Activated CD8-positive, alpha-beta memory T cell treated with anti-CD3 and anti-CD28 coated beads for 1 hour (primary cell): ENCODE measurements at regions not wholly inside any gene's neighbourhood (a gene's known extent, or its start where the extent isn't known, plus 50 kb on each side); places are given as distances from the start of the nearest gene placed in this dataset.
"Not testable (repeated sequence)": the region's sequence is repeated elsewhere in the genome, so short reads cannot be mapped to it uniquely, and the experiment has no call there.

Experiments
- DNase-seq, 2 donors: peaks; one replicate each; pipeline ENCODE4 v3.0.0-alpha.2; 2020; ENCODE audit warnings: low read depth in 1 of 2; ENCODE audit errors: extremely low read depth in 1 of 2

DNA sequence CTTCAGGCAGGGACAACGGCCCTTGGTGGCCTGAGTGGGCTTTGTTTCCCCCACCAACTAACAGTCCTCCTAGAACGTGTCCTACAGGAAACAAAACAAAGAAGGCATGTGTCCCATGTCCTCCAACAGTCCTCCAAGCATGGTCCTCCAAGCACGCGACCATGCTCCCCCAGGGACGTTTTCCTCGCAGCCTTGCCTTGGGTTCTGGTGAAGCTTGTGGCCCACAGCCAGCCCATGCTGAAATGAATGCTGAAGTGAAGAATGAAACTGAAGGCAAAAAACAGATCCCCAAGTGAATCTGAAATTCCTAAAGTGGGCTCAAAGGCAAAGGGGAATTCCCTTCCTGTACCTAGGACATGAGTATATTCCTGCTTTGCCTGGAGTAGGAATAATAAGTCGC is 176.6 kb downstream of the JCAD start:
- DNase-seq, result no peak

GRCh38 chr10:29881811-29882210 is 177.6 kb downstream of the JCAD start:
- DNase-seq, result no peak

DNA sequence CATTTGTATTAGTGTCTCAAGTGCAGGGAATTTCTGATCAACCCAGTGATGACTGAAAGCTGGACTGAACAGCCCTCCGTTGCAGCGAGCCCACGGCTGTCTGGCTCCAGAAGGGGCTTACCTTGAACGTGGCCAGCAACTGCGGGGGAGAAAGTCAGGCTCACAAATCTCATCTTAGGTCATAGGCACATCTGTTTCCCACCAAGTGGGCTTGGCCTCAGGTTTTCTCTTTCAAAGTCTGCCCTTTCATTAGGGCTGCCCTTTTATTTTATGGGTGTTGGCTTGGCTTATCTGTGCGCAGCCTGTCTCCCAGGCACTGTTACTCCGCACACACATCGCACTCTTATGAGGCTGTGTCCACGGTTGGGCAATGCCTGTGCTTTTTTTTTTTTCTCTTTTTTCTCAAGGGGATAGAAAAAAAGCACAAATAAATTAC is 178.0 kb downstream of the JCAD start:
- DNase-seq, result no peak

DNA sequence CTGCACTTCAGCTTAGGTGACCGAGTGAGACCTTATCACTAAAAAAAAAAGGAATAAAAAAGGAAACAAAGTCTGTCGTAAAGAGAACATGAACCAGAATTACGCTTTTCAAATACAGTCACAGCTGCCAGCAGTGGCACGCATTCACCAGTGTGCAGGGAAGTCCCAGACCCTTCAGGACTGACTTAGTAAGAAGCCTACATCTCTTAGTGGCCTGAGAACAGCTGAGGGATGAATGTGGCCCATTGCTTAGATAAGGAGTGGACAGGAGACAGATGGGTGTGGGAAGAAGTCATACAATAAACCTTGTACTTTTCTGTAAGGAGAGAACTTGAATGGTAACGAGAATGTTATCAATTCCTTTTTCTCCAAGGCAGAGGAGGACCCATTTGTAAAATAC is 178.5 kb downstream of the JCAD start:
- no peak for DNase-seq

DNA sequence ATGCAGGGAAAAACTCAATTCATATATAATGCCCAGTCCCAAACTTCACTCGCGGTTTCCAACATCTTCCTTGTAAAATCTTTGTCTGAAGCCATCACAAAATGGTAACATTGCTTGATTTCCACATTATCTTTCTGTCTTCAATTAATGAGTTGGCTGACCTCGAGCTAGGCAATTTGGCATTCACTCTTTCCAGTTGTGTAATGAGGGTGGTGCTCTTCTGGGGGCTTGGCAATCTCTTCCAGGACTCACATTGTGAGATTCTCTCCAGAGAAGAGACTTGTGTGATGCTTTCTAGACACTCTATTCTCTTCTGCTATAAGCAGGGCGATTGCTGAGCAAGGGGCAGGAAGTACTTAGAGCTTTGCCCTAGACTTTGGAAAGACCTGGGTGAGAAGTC is 179.5 kb downstream of the JCAD start:
- DNase-seq, result no peak

DNA sequence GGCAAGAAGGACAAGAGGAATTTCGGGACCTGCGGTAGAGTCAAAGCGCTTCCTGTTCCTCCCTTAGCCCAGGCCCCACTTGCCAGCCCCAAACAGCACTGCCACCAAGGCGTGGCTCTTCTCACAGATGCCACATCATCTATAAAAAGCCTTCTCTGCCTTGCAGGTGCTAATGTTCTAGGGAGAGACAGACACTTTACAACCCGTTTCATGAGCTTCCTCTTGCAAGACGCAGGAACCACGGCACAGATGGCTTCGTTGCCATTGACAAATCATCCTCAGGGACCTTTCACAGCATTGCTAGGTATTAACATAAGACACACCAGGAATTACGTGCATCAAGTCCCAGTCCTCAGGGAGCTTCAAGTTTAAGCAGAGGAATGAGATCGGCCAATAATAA is 180.9 kb downstream of the JCAD start:
- no peak for DNase-seq

DNA sequence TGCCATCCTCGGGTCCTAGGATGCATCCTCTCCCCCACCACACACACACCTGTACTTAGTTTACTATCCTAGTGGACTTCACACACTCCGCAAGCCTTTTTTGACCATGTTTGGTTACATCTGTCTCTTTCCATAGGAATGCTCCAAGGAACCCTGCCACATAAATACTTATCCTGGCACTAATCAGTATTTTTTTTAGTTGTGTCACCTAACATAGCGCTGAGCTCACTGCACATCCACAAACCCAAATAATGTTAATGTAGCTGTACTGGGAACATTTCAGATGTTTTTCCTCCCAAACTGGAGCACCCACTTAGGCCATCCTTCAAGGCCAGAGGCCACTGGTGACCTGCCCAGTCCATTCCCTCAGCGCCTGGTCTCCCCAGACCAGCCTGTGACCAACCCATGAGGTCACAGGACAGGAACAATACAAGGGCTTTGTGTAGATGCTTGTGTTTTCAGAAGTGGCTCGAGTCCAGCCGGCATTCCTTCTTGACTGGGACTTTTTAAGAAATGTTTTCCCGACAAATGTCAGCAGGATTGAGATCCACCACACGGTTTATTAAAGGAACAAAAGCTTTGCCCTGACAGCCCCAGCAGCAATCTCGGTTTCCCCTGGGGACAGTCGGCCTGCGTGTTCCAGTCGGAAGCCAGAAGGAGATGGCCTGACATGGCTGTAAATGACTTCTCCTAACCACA is 181.4 kb downstream of the JCAD start:
- DNase-seq, result no peak

DNA sequence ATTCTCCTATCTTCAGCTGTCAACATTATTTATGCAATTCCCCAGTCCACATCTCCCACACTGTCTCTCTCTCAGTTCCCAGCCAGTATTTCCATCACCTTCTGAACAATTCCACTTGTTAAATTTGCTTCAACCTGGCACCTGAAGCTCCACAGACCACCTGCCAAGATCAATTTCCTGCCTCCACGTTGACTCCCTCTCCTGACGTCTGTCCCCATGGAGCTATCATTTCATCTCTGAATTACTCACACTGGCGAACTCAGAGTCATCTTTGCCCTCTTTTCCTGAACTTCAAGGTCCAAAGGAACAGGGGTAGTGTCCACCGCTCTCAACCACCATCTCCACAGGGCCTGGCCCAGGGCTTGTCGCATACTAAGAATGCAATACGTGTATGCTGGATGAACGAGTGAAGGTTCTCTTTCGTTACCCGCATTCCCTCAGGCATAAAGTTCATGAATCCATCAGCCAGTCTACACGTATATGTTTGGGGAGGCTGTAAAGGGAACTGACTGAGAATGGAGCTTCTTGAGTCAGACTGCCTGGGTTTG is 183.3 kb downstream of the JCAD start:
- no peak for DNase-seq

- no peak for DNase-seq
Observed at GRCh38 chr10:29874606-29875269, 184.6 kb downstream of the JCAD start.

DNA sequence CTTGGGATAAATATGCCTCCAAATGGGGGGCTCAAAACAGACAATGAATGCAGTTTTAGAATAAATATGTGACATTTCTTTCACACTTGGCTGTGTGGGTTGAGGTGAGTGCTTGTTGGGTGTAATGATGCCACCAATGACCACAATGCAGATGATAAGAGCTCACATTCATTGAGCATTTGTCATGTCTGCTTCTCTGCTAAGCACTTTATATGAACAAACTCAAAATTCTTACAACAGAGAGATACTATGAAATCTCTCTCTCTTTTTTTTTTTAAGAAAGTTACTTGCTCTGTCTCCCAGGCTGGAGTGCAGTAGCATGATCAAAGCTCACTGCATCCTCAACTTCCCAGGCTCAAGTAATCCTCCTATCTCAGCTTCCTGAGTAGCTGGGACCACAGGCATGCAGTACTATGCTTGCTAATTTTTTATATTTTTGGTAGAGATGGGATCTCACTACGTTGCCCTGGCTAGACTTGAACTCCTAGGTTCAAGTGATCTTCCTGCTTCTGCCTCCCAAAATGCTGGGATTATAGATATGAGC is 185.4 kb downstream of the JCAD start:
- no peak for DNase-seq

DNA sequence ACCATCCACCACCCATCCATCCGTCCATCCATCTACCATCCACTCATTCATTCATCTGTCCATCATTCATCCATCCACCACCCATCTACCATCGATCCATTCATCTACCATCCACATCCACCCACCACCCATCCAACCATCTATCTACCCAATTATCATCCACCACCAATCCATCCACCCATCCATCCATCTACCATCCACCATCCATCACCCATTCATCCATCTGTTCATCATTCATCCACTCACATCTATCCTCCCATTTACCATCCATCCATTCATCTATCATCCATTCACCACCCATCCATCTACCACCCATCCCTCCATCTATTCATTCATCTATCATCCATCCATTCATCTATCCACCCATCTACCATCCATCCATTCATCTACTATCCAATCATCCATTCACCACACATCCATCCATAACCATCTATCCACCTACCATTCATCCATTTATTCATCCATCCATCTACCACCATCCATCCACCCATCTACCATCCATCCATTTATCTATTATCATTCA is 188.8 kb downstream of the JCAD start:
- no peak for DNase-seq

DNA sequence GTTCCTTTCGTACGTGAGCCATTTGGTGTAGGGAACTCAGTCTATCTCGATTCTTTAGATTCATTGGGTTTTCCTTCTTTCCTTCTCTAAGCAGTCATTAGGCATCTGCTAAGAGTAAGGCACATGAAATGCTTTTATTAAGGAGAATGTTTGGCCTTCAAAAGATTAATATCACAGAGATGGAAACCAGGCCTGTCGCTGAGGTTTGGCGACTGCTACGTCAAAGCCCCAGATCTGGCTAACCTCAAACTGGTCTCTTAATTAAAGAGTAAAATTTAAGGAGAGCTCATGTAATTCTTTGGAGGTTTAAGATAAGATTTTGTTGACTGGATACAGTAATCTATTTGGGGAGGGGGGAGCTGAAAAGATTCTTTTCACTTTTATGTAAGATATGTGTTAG is 189.8 kb downstream of the JCAD start:
- no peak for DNase-seq

- DNase-seq, result no peak
Observed at GRCh38 chr10:29866356-29866755, 193.0 kb downstream of the JCAD start.

DNA sequence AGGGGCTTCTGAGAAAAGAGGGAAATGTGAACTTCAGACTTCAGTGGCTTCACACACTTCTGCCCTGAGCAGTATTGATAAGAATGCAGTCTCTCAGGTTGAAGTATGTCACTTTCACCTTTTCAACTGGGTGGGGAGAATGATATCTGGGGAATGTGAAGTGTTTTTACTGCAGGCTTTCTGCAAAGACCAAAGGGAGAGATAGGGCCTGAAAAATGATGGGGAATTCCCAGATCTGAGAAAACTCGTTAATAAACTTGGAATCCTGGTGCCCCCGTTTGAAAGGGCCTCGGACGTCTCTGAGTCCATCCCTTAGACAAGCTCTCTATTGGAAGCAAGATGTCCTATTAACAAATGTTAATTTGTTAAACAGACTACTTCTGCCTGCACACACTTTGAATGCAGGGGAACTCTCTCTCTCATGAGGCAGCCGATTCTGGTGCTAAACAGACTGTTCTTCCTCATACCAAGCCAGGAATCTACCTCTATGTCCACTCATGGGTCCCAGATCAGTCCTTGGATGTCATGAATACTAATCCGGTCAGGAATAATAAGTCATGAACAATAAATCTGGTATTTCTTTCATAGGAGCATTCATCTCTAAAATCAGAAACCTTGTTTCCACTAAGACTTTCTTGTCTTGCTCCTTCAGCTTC is 193.6 kb downstream of the JCAD start:
- DNase-seq, result no peak

DNA sequence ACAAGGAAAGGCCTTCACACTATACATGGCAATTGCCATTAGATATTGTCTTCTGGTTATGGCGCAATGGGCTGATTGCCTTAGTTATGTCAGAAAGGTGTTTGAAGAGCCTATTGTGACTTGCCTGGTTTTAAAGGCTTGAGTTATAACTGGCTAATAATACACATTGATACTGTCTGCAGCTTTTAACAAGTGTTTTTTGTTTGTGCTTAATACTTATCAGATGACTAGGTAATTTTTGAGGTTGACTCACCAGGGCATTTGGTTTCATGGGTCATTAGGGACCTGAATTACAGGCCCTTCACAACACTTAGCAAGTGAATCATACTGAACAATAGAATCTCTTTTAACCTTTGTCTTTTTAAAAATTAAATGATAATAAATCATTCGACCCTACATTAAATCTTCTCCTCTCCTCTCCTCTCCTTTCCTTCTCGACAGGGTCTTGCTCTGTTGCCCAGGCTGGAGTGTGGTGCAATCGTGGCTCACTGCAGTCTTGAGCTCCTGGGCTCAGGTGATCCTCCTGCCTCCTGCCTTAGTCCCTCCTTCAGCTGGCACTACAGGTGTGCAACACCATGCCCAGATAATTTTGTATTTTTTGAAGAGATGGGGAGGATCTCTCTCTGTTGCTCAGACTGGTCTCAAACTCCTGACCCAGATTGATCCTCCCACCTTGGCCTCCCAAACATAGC is 196.3 kb downstream of the JCAD start:
- no peak for DNase-seq

- DNase-seq, result no peak
Observed at GRCh38 chr10:29861811-29862505, 197.4 kb downstream of the JCAD start.

- DNase-seq, result not testable (repeated sequence)
Observed at GRCh38 chr10:29861231-29861630, 198.2 kb downstream of the JCAD start.

DNA sequence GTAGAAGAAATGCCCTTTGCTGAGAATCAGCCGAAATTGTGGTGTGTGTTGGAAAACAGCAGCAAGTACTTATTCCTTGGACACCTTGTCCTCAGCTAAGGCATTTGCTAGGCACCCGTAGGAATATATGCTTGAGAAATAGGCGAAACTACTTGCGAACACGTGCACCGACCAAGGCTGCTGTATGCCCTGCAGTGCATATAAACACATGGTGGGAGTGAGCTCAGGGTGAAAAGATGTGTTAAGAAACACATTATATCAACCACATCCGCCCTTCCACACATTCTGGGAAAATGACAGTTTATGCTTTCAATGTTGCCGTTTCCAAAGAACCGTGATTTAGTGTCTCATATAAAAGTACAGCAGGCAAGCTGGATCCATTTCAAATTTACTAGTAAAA is 199.2 kb downstream of the JCAD start:
- no peak for DNase-seq

DNA sequence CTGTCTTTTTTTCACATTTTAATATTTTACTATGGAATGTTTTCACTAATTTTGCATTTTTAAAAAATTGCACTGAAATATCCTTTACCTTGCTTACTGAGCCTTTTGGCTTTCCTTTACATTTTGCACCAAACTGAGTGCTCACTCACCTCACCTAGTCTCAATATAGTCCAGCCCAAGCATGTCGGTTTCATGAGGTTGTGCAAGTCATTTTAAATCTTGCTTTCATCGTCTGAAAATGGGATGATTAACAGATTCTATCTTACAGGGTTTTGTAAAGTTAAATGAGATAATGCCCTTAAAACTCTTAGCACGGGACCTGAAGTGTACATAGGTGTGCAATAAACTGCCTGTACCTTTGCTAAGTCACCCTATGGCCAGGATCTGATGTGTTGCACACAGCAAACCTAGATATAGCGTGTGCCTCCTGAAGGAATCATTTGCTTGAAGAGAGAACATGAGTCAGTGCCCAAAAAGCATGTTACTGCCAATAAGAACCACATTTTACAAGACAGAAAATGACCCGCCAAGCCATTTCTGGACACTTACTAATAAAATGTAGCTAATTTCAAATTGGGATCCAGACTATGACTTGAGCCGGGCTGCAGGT is 199.8 kb downstream of the JCAD start:
- no peak for DNase-seq
